Cardiac fibroblast (primary cell): ENCODE measurements at regions not wholly inside any gene's neighbourhood (a gene's known extent, or its start where the extent isn't known, plus 50 kb on each side); places are given as distances from the start of the nearest gene placed in this dataset.
A peak's percentile ranks its signal among the peaks of the same experiment; 100 is the strongest.

Experiments
- DNase-seq, 2 donors: peaks; one replicate each; pipeline versions ENCODE4 v3.0.0 to v3.0.0-alpha.2; 2010; ENCODE audit warnings: low read depth in 2 of 2
- H3K4me3 ChIP-seq, 2 donors: replicated peaks in 1 of 2; 1 replicate in 1 of 2; 2 replicates in 1 of 2; pipeline ENCODE4 v1.5.1; 2011; ENCODE audit warnings: low read depth in 2 of 2, low read length in 2 of 2, mild to moderate bottlenecking in 2 of 2, moderate library complexity in 1 of 2
- TF ChIP-seq, protein P1 (sequence below): IDR thresholded peaks from one replicate; pipeline ENCODE4 v1.5.1; 2011; ENCODE audit warnings: low read depth, mild to moderate bottlenecking, low read length, inconsistent platforms

DNA sequence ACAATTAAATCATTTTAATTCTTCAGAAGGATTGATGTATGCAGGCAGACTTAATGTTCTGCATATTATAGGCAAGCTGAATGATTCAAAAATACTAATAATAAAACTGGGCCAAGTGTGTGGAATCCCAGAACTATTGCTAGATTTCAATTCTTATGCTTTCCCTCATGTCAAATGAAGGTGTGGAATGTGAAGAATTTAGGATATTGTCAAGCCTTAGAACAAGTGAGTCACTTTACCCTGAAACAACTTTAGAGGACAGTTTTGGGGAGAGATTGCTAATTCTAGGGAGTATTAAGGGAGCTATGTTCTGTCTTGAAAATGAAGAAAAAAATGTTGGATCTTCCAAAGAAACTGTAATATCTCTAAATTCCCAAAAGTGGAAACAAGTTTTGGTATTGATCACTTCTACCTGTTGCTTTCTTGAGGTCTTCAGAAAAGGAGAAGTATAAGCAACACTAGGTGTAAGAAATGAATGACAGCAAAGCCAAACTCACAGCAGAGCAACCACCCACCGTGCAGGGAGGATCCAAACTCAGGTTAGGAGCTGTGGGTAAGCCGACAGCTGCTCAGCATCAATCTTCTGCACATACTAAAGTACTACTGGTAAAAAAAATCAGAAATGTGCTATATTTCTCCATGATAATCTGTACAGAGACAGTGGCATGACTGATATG is 818.1 kb downstream of the SLC4A3 start:
- TF ChIP-seq, protein P1, sequence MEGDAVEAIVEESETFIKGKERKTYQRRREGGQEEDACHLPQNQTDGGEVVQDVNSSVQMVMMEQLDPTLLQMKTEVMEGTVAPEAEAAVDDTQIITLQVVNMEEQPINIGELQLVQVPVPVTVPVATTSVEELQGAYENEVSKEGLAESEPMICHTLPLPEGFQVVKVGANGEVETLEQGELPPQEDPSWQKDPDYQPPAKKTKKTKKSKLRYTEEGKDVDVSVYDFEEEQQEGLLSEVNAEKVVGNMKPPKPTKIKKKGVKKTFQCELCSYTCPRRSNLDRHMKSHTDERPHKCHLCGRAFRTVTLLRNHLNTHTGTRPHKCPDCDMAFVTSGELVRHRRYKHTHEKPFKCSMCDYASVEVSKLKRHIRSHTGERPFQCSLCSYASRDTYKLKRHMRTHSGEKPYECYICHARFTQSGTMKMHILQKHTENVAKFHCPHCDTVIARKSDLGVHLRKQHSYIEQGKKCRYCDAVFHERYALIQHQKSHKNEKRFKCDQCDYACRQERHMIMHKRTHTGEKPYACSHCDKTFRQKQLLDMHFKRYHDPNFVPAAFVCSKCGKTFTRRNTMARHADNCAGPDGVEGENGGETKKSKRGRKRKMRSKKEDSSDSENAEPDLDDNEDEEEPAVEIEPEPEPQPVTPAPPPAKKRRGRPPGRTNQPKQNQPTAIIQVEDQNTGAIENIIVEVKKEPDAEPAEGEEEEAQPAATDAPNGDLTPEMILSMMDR, result no peak
- peak in 1 of 2 donors; percentile 48 for DNase-seq
- H3K4me3 ChIP-seq, result no peak overlapping the region

DNA sequence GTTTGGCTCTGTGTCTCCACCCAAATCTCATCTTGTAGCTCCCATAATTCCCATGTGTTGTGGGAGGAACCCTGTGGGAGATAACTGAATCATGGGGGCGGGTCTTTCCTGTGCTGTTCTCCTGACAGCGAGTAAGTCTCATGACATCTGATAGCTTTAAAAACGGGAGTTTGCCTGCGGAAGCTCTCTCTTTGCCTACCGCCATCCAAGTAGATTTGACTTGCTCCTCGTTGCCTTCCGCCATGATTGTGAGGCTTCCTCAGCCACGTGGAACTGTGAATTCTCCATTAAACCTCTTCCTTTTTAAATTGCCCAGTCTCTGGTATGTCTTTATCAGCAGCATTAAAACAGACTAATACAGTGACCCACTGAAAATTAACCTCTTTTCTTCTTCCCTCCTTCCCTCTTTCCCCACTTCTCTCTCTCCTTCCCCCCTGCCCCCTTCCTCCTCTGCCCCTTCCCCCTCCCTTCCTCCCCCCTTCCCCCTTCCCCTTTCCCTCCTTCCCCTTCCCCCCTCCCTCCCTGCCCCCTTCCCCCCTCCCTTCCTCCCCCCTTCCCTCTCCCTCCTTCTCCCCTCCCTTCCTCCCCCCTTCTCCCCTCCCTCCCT is 818.8 kb downstream of the SLC4A3 start:
- TF ChIP-seq, protein P1, result no peak
- peak in 1 of 2 donors; percentile 15 for DNase-seq
- H3K4me3 ChIP-seq, result no peak overlapping the region

DNA sequence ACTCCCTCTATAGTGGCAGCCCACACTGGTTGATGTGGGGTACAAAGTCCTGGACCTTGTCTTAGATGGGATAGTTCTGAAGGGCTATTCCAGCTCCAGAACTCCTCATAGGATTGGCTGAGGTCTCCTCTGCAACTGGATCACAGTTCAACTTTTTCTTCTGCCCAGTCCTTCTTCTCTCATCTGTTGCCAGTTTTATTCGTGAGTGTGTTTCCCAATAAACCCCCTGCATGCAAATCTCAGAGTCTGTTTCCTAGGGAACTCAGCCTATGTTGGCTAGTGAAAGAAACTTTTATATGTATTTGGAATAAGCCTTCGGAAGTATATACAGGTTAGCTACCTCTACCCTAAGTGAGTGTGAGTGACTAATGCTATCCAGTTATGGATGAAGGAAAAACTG is 823.4 kb downstream of the SLC4A3 start:
- H3K4me3 ChIP-seq, result no peak overlapping the region
- TF ChIP-seq, protein P1, result no peak
- no peak for DNase-seq

DNA sequence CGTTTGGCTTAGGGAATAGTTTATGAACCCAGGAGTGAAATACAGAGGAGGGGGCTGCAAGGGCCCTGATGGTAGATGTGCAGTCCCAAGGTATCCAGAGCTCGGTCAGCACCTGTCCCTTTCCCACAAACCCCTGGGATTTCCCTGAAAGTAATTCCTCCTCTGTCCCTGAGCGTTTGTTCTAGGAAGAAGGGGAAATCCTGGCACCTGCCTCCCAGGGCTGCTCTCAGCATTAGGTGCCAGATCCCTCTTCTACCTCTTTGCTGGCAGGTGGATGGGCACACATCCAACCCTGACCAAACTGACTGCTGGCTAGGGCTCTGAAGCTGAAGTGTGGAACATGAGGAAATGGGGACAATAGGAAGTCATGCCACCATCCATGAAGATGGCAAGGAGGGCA is 824.0 kb downstream of the SLC4A3 start:
- TF ChIP-seq, protein P1, result no peak
- H3K4me3 ChIP-seq, result no peak overlapping the region
- no peak for DNase-seq

DNA sequence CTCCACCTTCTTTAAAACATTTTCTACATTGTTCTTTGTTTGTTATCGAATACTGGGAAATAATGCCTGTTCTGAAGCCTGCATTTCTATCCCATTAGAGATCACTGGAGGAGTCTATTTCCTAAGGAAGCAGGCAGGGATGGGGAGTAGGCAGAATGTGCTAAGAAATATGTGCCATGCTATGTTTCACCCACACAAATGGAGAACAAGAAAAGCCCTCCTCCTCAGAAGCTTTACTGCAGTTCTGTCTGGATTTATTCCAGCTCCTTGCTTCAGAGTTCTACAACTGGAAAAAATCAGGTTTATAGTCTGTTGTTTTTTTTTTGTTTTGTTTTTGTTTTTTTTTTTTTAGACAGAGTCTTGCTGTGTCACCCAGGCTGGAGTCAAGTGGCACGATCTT is 825.1 kb downstream of the SLC4A3 start:
- H3K4me3 ChIP-seq, result no peak overlapping the region
- TF ChIP-seq, protein P1, result no peak
- no peak for DNase-seq

DNA sequence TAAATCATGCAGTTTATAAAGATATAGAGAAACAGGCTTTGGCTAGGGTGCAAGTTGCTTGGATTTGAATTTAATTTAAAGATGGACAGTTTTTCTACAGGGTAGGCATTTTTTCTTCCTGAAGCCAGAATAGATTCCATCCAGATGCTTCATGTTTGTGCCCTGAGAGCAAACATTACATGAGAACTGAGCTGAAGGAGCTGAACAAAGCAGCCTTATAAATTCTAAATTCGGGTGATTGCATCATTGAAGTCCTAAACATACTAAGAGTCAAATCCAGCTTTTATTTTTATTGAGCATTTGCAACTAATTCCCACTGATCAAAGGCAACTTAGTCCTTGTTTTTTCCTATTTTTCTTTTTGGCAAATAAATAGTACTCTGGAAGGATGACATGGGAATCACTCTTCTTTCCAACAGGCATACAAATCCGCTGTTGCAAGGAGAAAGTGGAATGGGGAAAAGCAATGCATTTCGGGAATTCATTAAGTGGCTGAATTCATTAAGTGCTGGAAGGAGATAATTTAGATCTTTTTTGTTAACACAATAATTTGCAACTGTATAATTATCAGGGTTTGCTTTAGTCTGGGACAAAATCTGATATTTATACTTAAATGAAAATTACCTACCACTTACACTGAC is 828.0 kb downstream of the SLC4A3 start:
- TF ChIP-seq, protein P1, result no peak
- DNase-seq, result no peak
- no peak overlapping the region for H3K4me3 ChIP-seq
